ENCODE measurements at regions not wholly inside any gene's neighbourhood (a gene's known extent, or its start where the extent isn't known, plus 50 kb on each side); places are given as distances from the start of the nearest gene placed in this dataset.

GRCh38 chr15:47908486-47908885 is 191.2 kb downstream of the SEMA6D start (continued):
- TF ChIP-seq CHD7 (IDR thresholded peaks at IDR 0.05; ENCODE audit: insufficient replicate concordance, low read length) (no peak), SIX5 (IDR thresholded peaks at IDR 0.05; ENCODE audit: low read depth, low read length) (no peak), SUZ12 (IDR thresholded peaks at IDR 0.05; ENCODE audit: low read length) (no peak), CHD1 (IDR thresholded peaks at IDR 0.05; ENCODE audit: low read depth, low read length) (no peak), BCL11A (IDR thresholded peaks at IDR 0.05; ENCODE audit: low read depth in 2 of 2, low read length in 2 of 2) (no peak), FOSL1 (IDR thresholded peaks at IDR 0.05; ENCODE audit: insufficient read depth, low read depth, low read length) (no peak)
